ENCODE measurements at regions not wholly inside any gene's neighbourhood (a gene's known extent, or its start where the extent isn't known, plus 50 kb on each side); places are given as distances from the start of the nearest gene placed in this dataset.

DNA sequence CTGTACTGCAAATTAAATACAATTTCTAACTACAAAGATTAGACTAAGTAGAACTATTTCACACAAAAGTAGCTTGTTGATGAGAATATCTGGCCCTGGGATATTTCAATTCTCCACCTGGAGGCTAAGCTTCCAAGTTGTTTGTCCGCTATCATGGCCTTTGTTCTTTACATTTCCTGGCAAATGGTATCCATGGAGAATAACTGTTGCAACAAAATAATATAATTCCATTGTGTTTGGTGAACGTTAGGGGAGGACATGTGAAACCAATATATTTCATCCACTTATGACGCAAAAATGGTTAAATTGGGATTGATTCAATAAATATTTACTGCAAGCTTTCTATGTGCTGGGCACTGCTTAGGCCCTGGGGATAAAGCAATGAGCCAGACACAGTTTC is 565.4 kb downstream of the PTPRC start:
- TF ChIP-seq, protein P1, sequence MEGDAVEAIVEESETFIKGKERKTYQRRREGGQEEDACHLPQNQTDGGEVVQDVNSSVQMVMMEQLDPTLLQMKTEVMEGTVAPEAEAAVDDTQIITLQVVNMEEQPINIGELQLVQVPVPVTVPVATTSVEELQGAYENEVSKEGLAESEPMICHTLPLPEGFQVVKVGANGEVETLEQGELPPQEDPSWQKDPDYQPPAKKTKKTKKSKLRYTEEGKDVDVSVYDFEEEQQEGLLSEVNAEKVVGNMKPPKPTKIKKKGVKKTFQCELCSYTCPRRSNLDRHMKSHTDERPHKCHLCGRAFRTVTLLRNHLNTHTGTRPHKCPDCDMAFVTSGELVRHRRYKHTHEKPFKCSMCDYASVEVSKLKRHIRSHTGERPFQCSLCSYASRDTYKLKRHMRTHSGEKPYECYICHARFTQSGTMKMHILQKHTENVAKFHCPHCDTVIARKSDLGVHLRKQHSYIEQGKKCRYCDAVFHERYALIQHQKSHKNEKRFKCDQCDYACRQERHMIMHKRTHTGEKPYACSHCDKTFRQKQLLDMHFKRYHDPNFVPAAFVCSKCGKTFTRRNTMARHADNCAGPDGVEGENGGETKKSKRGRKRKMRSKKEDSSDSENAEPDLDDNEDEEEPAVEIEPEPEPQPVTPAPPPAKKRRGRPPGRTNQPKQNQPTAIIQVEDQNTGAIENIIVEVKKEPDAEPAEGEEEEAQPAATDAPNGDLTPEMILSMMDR (conservative IDR thresholded peaks at IDR 0.05; ENCODE audit: low read depth, low read length), result no peak
- no peak overlapping the region for H3K4me3 ChIP-seq (ENCODE audit: low read depth, low read length)
- no peak for DNase-seq (ENCODE audit: low read depth)

- H3K4me3 ChIP-seq (ENCODE audit: low read depth, low read length), result no peak overlapping the region
Measured at GRCh38 chr1:199205740-199206441, 567.1 kb downstream of the PTPRC start.

DNA sequence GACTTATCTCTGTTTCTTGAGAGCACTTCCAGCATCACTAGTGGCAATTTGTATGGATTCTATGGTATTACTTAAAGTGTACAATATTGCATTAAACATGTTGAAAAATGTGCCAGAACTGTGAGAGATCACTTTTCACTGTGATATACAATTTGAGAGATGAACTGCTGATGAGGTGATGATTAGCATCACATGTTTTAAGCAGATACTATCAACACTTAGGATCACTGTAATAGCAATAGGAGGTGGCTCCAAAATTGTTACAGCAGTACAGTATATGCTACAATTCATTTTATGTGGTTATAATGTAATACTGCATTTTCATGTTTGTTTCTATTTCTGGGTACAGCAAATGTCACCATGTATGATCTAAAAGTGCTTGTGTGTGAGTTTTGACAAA is 570.0 kb downstream of the PTPRC start:
- no peak overlapping the region for H3K4me3 ChIP-seq (ENCODE audit: low read depth, low read length)
- DNase-seq (ENCODE audit: low read depth), result no peak

More at GRCh38 chr1:199205740-199206441, 567.1 kb downstream of the PTPRC start:
- DNase-seq (ENCODE audit: low read depth), result peak; percentile 47
- TF ChIP-seq, protein P1 (conservative IDR thresholded peaks at IDR 0.05; ENCODE audit: low read depth, low read length), result no peak

GRCh38 chr1:199218065-199218464 is 579.2 kb downstream of the PTPRC start:
- DNase-seq (ENCODE audit: low read depth), result no peak
- H3K4me3 ChIP-seq (ENCODE audit: low read depth, low read length), result no peak overlapping the region
- TF ChIP-seq, protein P1 (conservative IDR thresholded peaks at IDR 0.05; ENCODE audit: low read depth, low read length), result no peak

More for the DNA sequence above, 570.0 kb downstream of the PTPRC start:
- TF ChIP-seq, protein P1 (conservative IDR thresholded peaks at IDR 0.05; ENCODE audit: low read depth, low read length), result no peak

DNA sequence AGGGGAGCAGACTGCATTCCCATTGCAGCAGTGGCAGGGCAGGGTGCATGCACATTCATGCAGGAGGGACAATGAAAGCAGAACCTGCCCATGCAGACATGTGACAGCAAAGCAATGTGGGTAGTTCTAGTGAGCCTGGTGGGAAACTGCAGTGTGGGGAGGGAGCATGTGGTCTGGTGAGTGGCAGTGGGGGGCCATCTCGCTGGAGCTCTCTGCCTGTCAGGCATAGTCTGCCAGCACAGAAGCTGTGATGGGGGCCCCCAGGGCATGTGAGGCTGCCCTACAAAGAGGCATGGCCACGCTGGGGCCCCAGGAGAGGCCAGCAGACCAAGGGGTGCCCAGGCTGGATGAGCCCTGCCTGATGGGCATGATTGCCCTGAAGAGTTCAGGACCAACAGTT is 579.7 kb downstream of the PTPRC start:
- no peak for DNase-seq (ENCODE audit: low read depth)
- H3K4me3 ChIP-seq (ENCODE audit: low read depth, low read length), result no peak overlapping the region
- TF ChIP-seq, protein P1 (conservative IDR thresholded peaks at IDR 0.05; ENCODE audit: low read depth, low read length), result no peak

GRCh38 chr1:199220031-199220430 is 581.2 kb downstream of the PTPRC start:
- DNase-seq (ENCODE audit: low read depth), result no peak
- TF ChIP-seq, protein P1 (conservative IDR thresholded peaks at IDR 0.05; ENCODE audit: low read depth, low read length), result no peak

More at GRCh38 chr1:199220031-199220430, 581.2 kb downstream of the PTPRC start:
- H3K4me3 ChIP-seq (ENCODE audit: low read depth, low read length), result no peak overlapping the region

Measured in epithelial cell of proximal tubule (primary cell).